MCF 10A (cell line): ENCODE measurements at regions not wholly inside any gene's neighbourhood (a gene's known extent, or its start where the extent isn't known, plus 50 kb on each side); places are given as distances from the start of the nearest gene placed in this dataset.

Source experiments
- BruUV-seq: library from RNA; stranded (reverse); fragments of 400-500 nt; replicated peaks from 2 replicates; lab custom pipeline; 2021; lab: Mats Ljungman, UMichigan
- CTCF ChIA-PET: fragments of 300-600 bp; sonication (Branson Sonifier 250); formaldehyde crosslinking; extraction: SDS; loops from one replicate; lab custom pipeline; 2021; ENCODE audit warnings: antibody characterized with exemption, inconsistent platforms; lab: Yijun Ruan, JAX
- POLR2A ChIA-PET: fragments of 300-600, 350-650 bp; sonication (Branson Sonifier 250); formaldehyde crosslinking; extraction: SDS; loops from one replicate; lab custom pipeline; 2020; ENCODE audit warnings: antibody characterized with exemption, inconsistent platforms; lab: Yijun Ruan, JAX
- DNase-seq: peaks from one replicate; pipeline ENCODE4 v3.0.0-alpha.2; 2018; ENCODE audit not compliant: unreplicated experiment
- H3K27ac Mint-ChIP-seq: one replicate; pipeline ENCODE4 v1.8.0; 2022; ENCODE audit warnings: mild to moderate bottlenecking, low read depth, mixed read lengths; ENCODE audit not compliant: unreplicated experiment
- H3K27me3 Mint-ChIP-seq: one replicate; pipeline ENCODE4 v1.8.0; 2022; ENCODE audit warnings: mixed read lengths; ENCODE audit not compliant: insufficient read depth, unreplicated experiment
- H3K36me3 Mint-ChIP-seq: one replicate; pipeline ENCODE4 v1.8.0; 2022; ENCODE audit warnings: mild to moderate bottlenecking, moderate library complexity, mixed read lengths; ENCODE audit not compliant: insufficient read depth, unreplicated experiment
- H3K4me1 Mint-ChIP-seq: one replicate; pipeline ENCODE4 v1.8.0; 2022; ENCODE audit warnings: mixed read lengths; ENCODE audit not compliant: insufficient read depth, unreplicated experiment
- H3K4me3 Mint-ChIP-seq: one replicate; pipeline ENCODE4 v1.8.0; 2022; ENCODE audit warnings: mild to moderate bottlenecking, moderate library complexity, mixed read lengths; ENCODE audit not compliant: unreplicated experiment
- H3K9me3 Mint-ChIP-seq: one replicate; pipeline ENCODE4 v1.8.0; 2022; ENCODE audit warnings: mixed read lengths; ENCODE audit not compliant: unreplicated experiment
- intact Hi-C: fragments of 100-400 bp; cut with micrococcal nuclease; formaldehyde crosslinking; loops from 2 replicates; pipeline ENCODE4 v1.14.1; 2022
- TF ChIP-seq, protein P1 (sequence below): fragments of 200-600 bp; IDR thresholded peaks from one replicate; pipeline ENCODE4 v1.8.0; 2022; ENCODE audit warnings: antibody characterized with exemption, mild to moderate bottlenecking; ENCODE audit not compliant: unreplicated experiment

DNA sequence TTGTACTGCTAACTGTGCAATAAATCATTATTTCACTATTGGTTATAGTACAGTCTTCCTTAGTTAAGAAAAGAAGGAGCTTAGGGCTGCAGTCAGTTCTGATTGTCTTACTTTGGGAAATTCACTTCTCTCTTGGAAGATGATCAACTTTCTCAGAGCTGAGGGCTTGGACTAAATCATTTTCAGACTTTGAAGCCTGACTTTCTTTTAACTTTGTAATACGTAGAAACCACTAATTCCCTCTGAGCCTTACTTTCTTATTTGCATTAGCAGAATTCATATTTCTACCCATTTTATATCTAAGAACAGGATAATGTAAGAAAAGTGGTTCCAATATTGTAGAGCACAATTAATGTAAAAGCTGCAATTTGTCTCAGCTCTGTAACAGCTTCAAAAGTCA, 386.4 kb downstream of the TRIB2 start:
- Mint-ChIP-seq H3K9me3 (peaks cover 15% of the 10 kb centered on the region), H3K4me3 (no peak overlapping the region), H3K27ac (no peak overlapping the region), H3K4me1 (no peaks in the 10 kb centered on the region), H3K27me3 (no peaks in the 10 kb centered on the region), H3K36me3 (no peaks in the 10 kb centered on the region)
- no TSS peak for BruUV-seq
- CTCF ChIA-PET = interaction anchor here (0.6 to 1.2 kb wide), 2 partner anchors 14 to 26 kb away, joined by 4 to 8 read pairs; no protein-coding TSS in a partner anchor
- DNase-seq = no peak
- POLR2A ChIA-PET = interaction anchor here (1.4 kb wide), 1 partner anchor 9 kb away, joined by 5 read pairs; no protein-coding TSS in a partner anchor
- intact Hi-C loops = no loop called here
- TF ChIP-seq, protein P1, sequence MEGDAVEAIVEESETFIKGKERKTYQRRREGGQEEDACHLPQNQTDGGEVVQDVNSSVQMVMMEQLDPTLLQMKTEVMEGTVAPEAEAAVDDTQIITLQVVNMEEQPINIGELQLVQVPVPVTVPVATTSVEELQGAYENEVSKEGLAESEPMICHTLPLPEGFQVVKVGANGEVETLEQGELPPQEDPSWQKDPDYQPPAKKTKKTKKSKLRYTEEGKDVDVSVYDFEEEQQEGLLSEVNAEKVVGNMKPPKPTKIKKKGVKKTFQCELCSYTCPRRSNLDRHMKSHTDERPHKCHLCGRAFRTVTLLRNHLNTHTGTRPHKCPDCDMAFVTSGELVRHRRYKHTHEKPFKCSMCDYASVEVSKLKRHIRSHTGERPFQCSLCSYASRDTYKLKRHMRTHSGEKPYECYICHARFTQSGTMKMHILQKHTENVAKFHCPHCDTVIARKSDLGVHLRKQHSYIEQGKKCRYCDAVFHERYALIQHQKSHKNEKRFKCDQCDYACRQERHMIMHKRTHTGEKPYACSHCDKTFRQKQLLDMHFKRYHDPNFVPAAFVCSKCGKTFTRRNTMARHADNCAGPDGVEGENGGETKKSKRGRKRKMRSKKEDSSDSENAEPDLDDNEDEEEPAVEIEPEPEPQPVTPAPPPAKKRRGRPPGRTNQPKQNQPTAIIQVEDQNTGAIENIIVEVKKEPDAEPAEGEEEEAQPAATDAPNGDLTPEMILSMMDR = no peak

DNA sequence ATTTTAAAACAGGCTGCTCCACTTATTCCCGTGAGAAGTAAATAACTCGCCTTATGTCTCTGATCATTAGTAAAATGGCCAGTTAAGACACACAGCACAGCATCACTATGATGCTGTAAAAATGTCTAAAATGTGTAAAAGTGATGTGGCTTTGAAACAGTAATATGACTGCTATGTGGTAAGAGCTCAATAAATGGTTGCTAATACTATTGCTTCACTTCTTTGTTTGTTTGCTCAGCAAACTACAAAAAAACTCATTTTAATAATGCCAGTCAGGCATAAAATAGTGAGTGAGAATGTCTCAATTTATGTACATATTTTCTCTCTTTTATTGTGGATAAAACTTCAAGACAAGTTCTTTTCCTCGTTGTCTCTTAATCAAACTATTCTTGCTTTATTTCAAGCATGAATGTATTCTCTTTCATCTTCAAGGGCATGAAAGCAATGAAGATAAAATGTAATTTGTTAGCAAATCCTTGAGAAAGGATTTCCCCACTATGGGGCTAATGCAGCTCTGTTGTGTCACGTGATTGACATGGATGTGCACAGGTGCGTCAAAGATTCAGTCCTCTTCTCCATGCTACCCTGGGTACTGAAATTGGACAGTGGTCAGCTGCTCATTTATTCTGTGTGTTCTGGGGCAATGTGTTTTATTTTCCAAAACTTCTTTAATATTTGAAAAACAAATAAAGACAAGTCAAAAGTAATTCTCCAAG, 387.2 kb downstream of the TRIB2 start:
- no peaks in the 10 kb centered on the region for H3K27me3 Mint-ChIP-seq
- DNase-seq = no peak
- peaks cover 7% of the 10 kb centered on the region for H3K9me3 Mint-ChIP-seq
- intact Hi-C loops = no loop called here
- POLR2A ChIA-PET = interaction anchor here (0.6 to 1.4 kb wide), 2 partner anchors 8 to 73 kb away, joined by 3 to 5 read pairs; no protein-coding TSS in a partner anchor
- H3K4me1 Mint-ChIP-seq = no peaks in the 10 kb centered on the region
- H3K36me3 Mint-ChIP-seq = no peaks in the 10 kb centered on the region
- TF ChIP-seq, protein P1 = no peak
- H3K4me3 Mint-ChIP-seq = no peak overlapping the region
- CTCF ChIA-PET = interaction anchor here (0.6 kb wide), 1 partner anchor 15 kb away, joined by 8 read pairs; no protein-coding TSS in a partner anchor
- BruUV-seq = no TSS peak
- H3K27ac Mint-ChIP-seq = no peak overlapping the region

DNA sequence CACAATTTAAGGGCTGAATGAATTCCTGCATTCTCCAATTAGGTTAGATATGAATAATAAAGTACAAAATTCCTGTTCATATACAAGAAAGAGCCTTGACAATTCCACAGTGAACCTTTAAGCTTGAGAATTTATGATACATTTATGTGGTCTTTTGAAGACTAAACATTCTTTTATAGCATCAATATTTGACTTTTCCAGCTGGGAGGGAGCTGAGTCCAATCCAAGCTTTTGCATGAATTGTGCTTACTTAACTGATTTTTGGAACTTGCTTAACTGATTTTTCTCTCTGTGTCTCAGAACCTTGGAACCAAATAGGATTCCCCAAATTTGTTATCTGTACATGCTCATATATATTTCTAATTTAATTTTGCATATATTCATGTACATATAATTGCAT, 388.0 kb downstream of the TRIB2 start:
- no peaks in the 10 kb centered on the region for H3K4me1 Mint-ChIP-seq
- H3K27ac Mint-ChIP-seq = no peak overlapping the region
- no peak overlapping the region for H3K4me3 Mint-ChIP-seq
- DNase-seq = no peak
- no peaks in the 10 kb centered on the region for H3K27me3 Mint-ChIP-seq
- BruUV-seq = no TSS peak
- no peaks in the 10 kb centered on the region for H3K36me3 Mint-ChIP-seq
- TF ChIP-seq, protein P1 = no peak
- ChIA-PET CTCF (no interaction called here), POLR2A (no interaction called here)
- H3K9me3 Mint-ChIP-seq = peaks cover 7% of the 10 kb centered on the region
- intact Hi-C loops = no loop called here

DNA sequence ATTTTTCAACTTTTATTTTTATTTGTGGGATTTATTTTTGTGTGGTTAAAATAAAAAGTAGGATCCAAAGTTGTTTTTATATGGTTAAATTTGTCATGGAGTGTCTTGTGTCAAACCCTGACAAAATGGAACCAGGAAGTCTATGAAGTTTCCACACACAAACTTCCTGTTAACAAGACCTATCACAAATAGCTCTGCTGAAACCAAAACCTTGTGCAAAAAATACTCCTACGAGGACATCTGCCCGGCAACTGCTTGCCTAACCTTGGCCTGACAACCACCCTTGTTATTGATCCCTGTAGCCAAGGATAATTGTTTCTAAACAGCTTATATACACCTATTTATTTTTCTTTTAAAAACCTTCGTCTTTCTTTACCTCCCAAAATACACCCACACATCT, 389.6 kb downstream of the TRIB2 start:
- ChIA-PET CTCF (interaction anchor here (0.6 kb wide), 2 partner anchors 15 to 461 kb away, joined by 3 to 5 read pairs; no protein-coding TSS in a partner anchor), POLR2A (no interaction called here)
- intact Hi-C loops = no loop called here
- no peak for DNase-seq
- no peak overlapping the region for H3K4me3 Mint-ChIP-seq
- H3K9me3 Mint-ChIP-seq = no peaks in the 10 kb centered on the region
- H3K27me3 Mint-ChIP-seq = no peaks in the 10 kb centered on the region
- no peak overlapping the region for H3K27ac Mint-ChIP-seq
- peaks cover 8% of the 10 kb centered on the region for H3K4me1 Mint-ChIP-seq
- TF ChIP-seq, protein P1 = no peak
- H3K36me3 Mint-ChIP-seq = no peaks in the 10 kb centered on the region
- BruUV-seq = no TSS peak
